ENCODE measurements at regions not wholly inside any gene's neighbourhood (a gene's known extent, or its start where the extent isn't known, plus 50 kb on each side); places are given as distances from the start of the nearest gene placed in this dataset.

- Histone ChIP-seq H2BK20ac (ENCODE audit: low read depth, low read length, poor library complexity, severe bottlenecking) (no peak overlapping the region), H3K18ac (ENCODE audit: insufficient read length, low read depth, low read length) (no peak overlapping the region), H3K4me1 (ENCODE audit: insufficient read depth, low read length) (no peaks in the 10 kb centered on the region; the same call in 1 of the 2 replicates), H4K20me1 (ENCODE audit: control insufficient read depth, insufficient read depth, insufficient read length) (no peaks in the 10 kb centered on the region), H4K91ac (ENCODE audit: insufficient read length, low read depth, low read length) (no peak overlapping the region), H3T11ph (ENCODE audit: low read length) (no peak overlapping the region), H4K5ac (ENCODE audit: insufficient read length, low read depth, low read length) (no peak overlapping the region), H3K27ac (ENCODE audit: insufficient read length, low read depth, low read length) (no peak overlapping the region), H3K4ac (ENCODE audit: low read depth, low read length) (no peak overlapping the region), H2AFZ (ENCODE audit: low read length) (no peak overlapping the region), H4K8ac (replicated peaks; ENCODE audit: insufficient read length, low read depth, low read length) (no peak overlapping the region), H3K4me2 (ENCODE audit: insufficient read depth, insufficient read length, low read length) (no peak overlapping the region), H3K27me3 (ENCODE audit: insufficient read depth, low read length) (no peaks in the 10 kb centered on the region), H2BK5ac (ENCODE audit: insufficient read length, low read length) (no peak overlapping the region), H2BK12ac (ENCODE audit: insufficient read length, low read depth, low read length) (no peak overlapping the region), H3K14ac (ENCODE audit: insufficient read depth, low read length) (no peak overlapping the region), H3K9me3 (ENCODE audit: control insufficient read depth, low read depth, low read length) (no peaks in the 10 kb centered on the region), H3K79me1 (ENCODE audit: insufficient read depth, low read depth, low read length, poor library complexity, severe bottlenecking) (no peaks in the 10 kb centered on the region), H3K79me2 (ENCODE audit: insufficient read depth, low read length) (no peaks in the 10 kb centered on the region), H3K23ac (ENCODE audit: insufficient read length, low read depth, low read length) (no peak overlapping the region), H2BK15ac (ENCODE audit: low read depth, low read length) (no peak overlapping the region), H2BK120ac (ENCODE audit: low read depth, low read length, poor library complexity, severe bottlenecking) (no peak overlapping the region), H2AK5ac (ENCODE audit: insufficient read length, low read length) (no peak overlapping the region), H3K9ac (ENCODE audit: extremely low read depth, insufficient read length, low read length) (no peak overlapping the region), H3K56ac (ENCODE audit: insufficient read length, low read depth, low read length) (no peak overlapping the region), H3K23me2 (ENCODE audit: insufficient read length, low read depth, low read length, poor library complexity, severe bottlenecking) (no peaks in the 10 kb centered on the region)
- no peak for DNase-seq
- Mint-ChIP-seq H3K36me3 (ENCODE audit: insufficient read depth in 1 of 3, low read depth in 3 of 3) (no peaks in the 10 kb centered on the region; a peak in 3 of 7 replicates), H3K27ac (no peak overlapping the region; a peak in 1 of 7 replicates), H3K4me3 (no peak overlapping the region), H3K27me3 (ENCODE audit: low read depth) (no peaks in the 10 kb centered on the region), H3K9me3 (no peaks in the 10 kb centered on the region; a peak in 1 of 5 replicates), H3K4me1 (peaks cover 16 to 23% of the 10 kb centered on the region in 2 experiments)
- no peak for TF ChIP-seq CTCF (conservative IDR thresholded peaks at IDR 0.05)
- WGBS (ENCODE audit: extremely low coverage, insufficient read length, low lambda C conversion rate) = no CpG with 5 or more reads among the region's 2 CpGs
Measured at GRCh38 chr2:146417942-146418341, 1426.9 kb upstream of the ACVR2A start.
